ENCODE measurements at regions not wholly inside any gene's neighbourhood (a gene's known extent, or its start where the extent isn't known, plus 50 kb on each side); places are given as distances from the start of the nearest gene placed in this dataset.

DNA sequence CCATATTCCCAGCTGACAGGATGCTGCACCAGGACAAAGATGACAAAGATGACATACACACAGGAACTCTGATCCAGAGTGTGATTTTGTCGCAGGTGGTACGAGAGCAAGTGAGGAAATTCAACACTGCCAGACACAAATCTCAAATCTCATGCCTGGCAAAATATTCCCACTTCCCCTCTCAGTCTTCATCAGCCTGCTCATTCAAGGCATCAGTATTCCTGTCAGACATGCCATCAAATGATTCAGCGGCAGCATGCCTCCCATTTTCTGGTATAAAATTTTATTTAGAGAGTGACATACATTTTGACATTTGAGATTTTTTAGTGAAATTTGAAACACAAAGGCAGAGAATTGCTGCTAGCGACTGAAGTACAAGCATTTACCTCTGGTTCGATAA lies 228.1 kb upstream of the LMCD1 start:
- DNase-seq = no peak
- Mint-ChIP-seq H3K27ac (no peak overlapping the region), H3K27me3 (no peaks in the 10 kb centered on the region), H3K9me3 (no peaks in the 10 kb centered on the region), H3K4me1 (no peaks in the 10 kb centered on the region), H3K36me3 (no peaks in the 10 kb centered on the region), H3K4me3 (no peak overlapping the region)
- CTCF ChIA-PET = interaction anchor here (1.5 kb wide), 1 partner anchor 28 kb away, joined by 4 read pairs; no protein-coding TSS in a partner anchor

DNA sequence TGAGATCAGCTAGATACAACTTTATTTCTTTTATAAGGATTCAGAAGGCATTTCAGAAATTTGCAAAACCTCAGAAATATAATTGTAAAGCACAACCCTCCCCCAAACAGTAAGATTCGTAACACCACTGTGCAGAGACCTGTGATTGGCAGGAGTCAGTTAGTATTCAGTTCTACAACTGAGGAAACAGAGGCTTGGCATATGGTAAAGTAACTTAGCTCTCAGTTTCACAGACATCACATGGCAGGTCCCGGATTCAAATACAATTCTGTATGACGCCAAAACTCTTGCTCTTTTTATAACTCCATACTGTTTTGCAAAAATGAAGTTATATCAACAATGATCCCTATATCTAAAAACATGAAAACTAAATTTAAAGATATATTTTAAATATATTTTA lies 225.6 kb upstream of the LMCD1 start:
- no peaks in the 10 kb centered on the region for H3K27me3 Mint-ChIP-seq
- CTCF ChIA-PET = interaction anchor here (1.1 kb wide), 1 partner anchor 37 kb away, joined by 3 read pairs; no protein-coding TSS in a partner anchor
- no peak overlapping the region for H3K4me3 Mint-ChIP-seq
- H3K27ac Mint-ChIP-seq = no peak overlapping the region
- DNase-seq = no peak
- no peaks in the 10 kb centered on the region for H3K36me3 Mint-ChIP-seq
- no peaks in the 10 kb centered on the region for H3K4me1 Mint-ChIP-seq
- no peaks in the 10 kb centered on the region for H3K9me3 Mint-ChIP-seq

DNA sequence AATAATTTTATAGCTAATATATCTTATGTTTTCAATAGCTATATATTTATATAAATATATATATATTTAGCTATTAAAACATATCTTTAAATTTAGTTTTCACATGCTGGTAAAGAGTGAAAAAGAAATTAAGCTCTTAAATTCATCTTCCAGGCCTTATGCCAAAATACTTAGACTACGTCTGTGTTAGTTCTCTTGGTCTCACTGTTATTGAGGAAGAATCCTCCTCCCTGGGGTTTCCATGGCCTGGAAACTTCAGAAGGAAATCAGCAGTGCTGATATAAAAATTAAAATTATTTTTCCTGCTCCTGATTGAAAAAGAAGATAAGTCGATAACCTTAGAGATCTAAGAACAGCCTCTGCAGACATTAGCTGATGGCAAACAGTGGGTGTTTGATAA lies 225.1 kb upstream of the LMCD1 start:
- CTCF ChIA-PET = interaction anchor here (1.1 kb wide), 1 partner anchor 37 kb away, joined by 3 read pairs; no protein-coding TSS in a partner anchor
- no peaks in the 10 kb centered on the region for H3K27me3 Mint-ChIP-seq

DNA sequence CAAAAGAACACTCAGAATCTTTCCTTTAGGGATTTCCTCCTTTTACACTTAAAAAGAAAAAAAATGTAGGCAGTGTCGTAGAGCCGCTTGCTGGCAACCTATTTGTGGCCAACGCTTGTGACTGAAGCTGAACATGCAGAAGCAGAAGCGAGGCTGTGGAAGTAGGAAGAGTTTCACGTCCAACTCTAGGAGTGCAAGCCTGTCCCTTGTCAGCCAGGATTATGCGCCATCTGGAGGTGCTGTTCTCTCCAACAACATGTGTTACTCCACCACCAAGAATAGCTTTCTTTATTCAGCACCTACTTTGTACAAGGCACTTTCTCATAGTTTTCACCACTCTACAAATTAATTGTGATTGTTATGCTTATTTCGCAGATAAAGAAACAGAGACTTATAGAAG lies 223.2 kb upstream of the LMCD1 start:
- Mint-ChIP-seq H3K27ac (no peak overlapping the region), H3K9me3 (no peaks in the 10 kb centered on the region), H3K4me1 (no peaks in the 10 kb centered on the region), H3K4me3 (no peak overlapping the region), H3K27me3 (no peaks in the 10 kb centered on the region), H3K36me3 (no peaks in the 10 kb centered on the region)
- DNase-seq = no peak
- CTCF ChIA-PET = no interaction called here

More for the DNA sequence above, 225.1 kb upstream of the LMCD1 start:
- Mint-ChIP-seq H3K27ac (no peak overlapping the region), H3K9me3 (no peaks in the 10 kb centered on the region), H3K4me1 (no peaks in the 10 kb centered on the region), H3K4me3 (no peak overlapping the region), H3K36me3 (no peaks in the 10 kb centered on the region)
- DNase-seq = no peak

DNA sequence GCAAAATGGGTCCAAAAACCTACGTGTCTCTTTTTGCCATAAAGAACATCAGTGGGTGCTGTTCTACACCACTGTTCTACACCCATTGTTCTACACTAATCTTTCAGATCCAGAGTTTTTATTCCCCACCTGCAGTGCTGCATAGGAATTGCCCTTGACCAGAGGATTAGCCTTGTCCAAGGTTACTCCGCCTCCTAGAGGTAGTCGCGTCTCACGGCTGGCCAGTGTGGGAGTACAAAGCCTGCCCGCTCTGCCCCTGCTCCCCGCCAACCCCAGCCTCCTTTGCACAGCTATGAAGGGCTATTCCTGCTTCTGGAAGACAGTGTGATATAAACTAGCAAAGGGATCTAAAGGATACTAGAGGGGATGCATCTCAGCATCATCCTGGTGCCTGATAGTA lies 222.1 kb upstream of the LMCD1 start:
- H3K27ac Mint-ChIP-seq = no peak overlapping the region
- CTCF ChIA-PET = no interaction called here
- no peaks in the 10 kb centered on the region for H3K4me1 Mint-ChIP-seq

DNA sequence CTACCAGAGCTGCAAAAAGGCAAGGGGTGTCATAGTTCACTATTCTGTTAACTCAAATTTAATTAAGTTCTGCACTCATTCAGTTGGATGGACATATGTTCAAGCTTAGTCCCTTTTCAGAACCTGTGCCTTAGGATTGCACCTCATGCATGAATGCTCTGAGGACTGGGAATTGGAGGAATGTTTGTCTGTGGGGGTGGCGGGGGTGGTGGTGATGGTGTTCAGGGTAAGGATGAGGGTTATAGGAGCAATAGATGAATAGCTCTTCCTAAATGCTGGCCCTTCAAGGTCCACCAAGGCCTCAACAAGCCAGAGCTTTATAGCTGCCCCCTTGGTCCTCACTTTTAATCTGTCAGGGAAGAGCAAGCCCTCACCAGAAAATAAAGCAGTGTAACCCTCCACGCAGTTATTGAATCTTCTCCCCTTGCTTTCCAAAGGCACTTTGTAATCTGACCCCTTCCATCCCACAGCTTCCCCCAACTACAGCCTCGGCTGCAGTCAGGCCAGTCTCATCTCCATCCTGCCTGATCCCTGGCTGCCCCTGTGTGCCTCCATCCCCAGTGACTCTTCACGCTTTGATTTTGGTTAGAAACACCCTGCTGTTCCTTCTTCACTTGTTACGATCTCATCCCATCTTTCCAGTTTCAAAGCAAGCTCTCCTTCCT lies 221.6 kb upstream of the LMCD1 start:
- Mint-ChIP-seq H3K36me3 (no peaks in the 10 kb centered on the region), H3K4me3 (no peak overlapping the region), H3K27ac (no peak overlapping the region), H3K9me3 (no peaks in the 10 kb centered on the region), H3K4me1 (no peaks in the 10 kb centered on the region), H3K27me3 (no peaks in the 10 kb centered on the region)
- DNase-seq = no peak
- CTCF ChIA-PET = no interaction called here

More for the DNA sequence above, 222.1 kb upstream of the LMCD1 start:
- Mint-ChIP-seq H3K36me3 (no peaks in the 10 kb centered on the region), H3K4me3 (no peak overlapping the region), H3K27me3 (no peaks in the 10 kb centered on the region), H3K9me3 (no peaks in the 10 kb centered on the region)
- no peak for DNase-seq

DNA sequence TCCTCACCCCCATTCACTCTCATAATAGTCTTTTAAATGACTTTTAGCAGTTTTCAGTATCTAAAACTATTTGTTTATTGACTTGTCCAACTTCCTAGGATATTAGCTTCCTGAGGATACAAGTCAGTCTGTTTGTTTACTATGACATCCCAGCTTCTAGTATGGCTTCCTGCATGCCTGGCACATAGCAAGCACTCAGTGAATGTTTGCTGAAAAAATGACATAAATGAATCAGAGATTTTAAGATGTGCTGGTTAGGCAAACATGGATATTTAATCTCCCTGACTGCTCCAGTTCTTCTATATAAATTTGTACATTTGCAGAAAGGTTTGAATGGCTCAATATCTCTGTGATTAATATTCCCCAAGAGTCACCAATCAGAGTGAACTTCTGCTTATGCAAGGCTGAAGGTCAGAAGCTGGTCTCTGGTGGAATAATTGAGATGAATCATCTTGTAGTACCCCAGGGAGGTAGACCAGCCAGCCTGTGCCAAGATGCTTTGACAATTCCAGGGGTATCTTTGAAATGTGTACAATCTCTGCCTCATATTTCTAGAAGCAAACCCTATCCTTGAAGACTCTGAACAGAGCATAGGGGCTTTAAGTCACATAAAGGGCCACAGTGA lies 219.0 kb upstream of the LMCD1 start:
- Mint-ChIP-seq H3K4me3 (no peak overlapping the region), H3K9me3 (no peaks in the 10 kb centered on the region), H3K4me1 (no peaks in the 10 kb centered on the region), H3K27ac (no peak overlapping the region), H3K27me3 (no peaks in the 10 kb centered on the region), H3K36me3 (no peaks in the 10 kb centered on the region)
- CTCF ChIA-PET = interaction anchor here (1.0 kb wide), 1 partner anchor 20 kb away, joined by 3 read pairs; no protein-coding TSS in a partner anchor
- DNase-seq = no peak

DNA sequence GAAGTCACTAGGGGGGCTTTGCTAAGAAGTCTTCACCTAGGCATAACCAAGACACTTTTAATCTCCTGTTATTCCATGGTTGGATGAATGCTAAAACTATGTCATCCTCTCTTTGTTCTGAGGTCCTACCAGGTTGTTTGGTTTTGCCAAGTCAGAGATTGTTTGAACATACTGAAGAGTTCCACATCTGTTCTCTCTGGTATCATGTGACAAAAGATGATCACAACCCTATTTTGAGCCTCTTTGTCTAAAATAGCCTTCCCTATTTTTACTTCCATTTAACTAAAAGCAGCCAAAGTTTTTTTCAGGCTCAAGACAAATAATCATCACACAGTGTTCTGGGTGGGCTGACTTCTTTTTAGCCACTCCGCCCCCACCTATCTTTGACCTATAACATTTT lies 218.4 kb upstream of the LMCD1 start:
- DNase-seq = no peak
- H3K9me3 Mint-ChIP-seq = no peaks in the 10 kb centered on the region
- no peaks in the 10 kb centered on the region for H3K4me1 Mint-ChIP-seq
- no peaks in the 10 kb centered on the region for H3K36me3 Mint-ChIP-seq
- CTCF ChIA-PET = no interaction called here
- no peaks in the 10 kb centered on the region for H3K27me3 Mint-ChIP-seq
- H3K27ac Mint-ChIP-seq = no peak overlapping the region
- H3K4me3 Mint-ChIP-seq = no peak overlapping the region

DNA sequence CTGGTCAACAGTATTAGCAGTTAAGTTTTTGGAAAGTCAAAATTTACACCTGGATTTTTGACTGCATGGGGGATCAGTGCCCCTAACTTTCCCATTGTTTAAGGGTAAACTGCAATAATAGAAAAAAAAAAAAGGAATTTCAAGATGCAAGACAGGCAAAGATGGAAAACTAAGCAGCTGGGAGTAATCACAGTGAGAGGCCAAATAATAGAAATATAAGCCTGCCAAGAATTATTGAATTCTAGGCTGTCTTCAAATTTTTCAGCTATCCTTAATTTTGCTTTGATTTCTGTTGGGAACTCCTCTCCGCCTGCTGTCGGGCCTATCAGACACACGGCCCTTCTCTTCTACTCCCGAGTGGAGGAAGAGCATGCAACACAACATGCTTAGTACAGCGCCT lies 215.5 kb upstream of the LMCD1 start:
- Mint-ChIP-seq H3K4me1 (no peaks in the 10 kb centered on the region), H3K27ac (no peak overlapping the region), H3K36me3 (no peaks in the 10 kb centered on the region), H3K27me3 (no peaks in the 10 kb centered on the region), H3K9me3 (no peaks in the 10 kb centered on the region), H3K4me3 (no peak overlapping the region)
- CTCF ChIA-PET = interaction anchor here (0.7 to 1.5 kb wide), 2 partner anchors 12 to 46 kb away, joined by 3 to 5 read pairs; no protein-coding TSS in a partner anchor
- no peak for DNase-seq

DNA sequence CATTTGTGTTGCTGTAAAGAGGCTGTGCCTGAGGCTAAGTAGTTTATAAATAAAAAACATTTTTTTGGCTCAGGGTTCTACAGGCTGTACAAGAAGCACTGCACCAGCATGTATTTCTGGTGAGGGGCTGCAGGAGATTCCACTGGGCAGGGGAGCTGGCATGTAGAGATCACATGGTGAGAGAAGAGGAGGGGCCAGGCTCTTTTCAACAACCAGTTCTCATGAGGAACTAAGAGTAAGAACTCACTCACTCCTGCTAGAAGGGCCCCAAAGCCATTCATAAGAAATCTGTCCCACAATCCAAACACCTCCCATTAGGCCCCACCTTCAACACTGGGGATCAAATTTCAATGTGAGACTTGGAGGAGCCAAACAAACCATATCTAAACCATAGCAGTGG lies 214.9 kb upstream of the LMCD1 start:
- Mint-ChIP-seq H3K9me3 (no peaks in the 10 kb centered on the region), H3K36me3 (no peaks in the 10 kb centered on the region), H3K27ac (no peak overlapping the region), H3K27me3 (peaks cover 4% of the 10 kb centered on the region), H3K4me3 (no peak overlapping the region), H3K4me1 (no peaks in the 10 kb centered on the region)
- CTCF ChIA-PET = no interaction called here
- DNase-seq = no peak

DNA sequence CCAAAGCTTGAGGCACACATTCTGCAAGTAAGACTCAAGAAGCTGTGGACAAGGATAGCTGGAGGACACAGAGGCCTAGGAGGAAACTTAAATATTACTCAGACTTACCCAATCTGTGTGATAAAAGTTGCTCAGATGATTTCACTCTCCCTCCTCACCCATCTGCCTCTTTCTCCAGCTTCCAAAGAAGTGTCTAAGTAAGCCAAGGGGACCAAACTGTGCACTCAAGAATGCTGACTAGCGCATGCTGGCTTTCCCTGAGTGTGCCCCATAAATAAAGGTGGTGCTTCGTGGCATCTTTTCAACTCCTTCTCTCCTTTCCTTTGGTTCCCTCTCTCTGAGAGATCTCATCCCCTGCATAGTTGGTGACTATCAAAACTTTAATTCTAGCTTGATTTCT lies 211.0 kb upstream of the LMCD1 start:
- no peak for DNase-seq
- CTCF ChIA-PET = interaction anchor here (2.5 kb wide), 1 partner anchor 12 kb away, joined by 10 read pairs; no protein-coding TSS in a partner anchor
- no peak overlapping the region for H3K27ac Mint-ChIP-seq
- no peaks in the 10 kb centered on the region for H3K4me1 Mint-ChIP-seq
- no peak overlapping the region for H3K4me3 Mint-ChIP-seq
- no peaks in the 10 kb centered on the region for H3K9me3 Mint-ChIP-seq
- H3K36me3 Mint-ChIP-seq = no peaks in the 10 kb centered on the region
- H3K27me3 Mint-ChIP-seq = peaks cover 4% of the 10 kb centered on the region

DNA sequence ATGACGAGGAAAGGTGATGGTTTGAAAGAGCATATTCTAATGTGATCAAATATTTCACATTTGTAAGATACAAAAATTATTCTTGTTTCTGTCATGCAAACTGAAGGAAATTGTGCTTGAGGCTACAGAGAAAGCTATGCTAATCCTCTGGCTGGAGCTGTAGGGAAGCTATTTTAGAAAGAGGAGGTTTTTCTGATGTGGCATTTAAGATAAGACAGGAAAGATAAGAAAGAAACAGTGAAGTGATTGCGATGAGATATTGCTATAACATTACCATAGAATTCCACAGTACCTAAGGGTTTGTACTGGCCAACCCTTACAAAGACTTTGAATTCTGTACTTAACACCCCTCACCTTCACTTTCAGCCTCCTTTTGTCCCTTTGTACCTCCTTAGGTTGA lies 205.2 kb upstream of the LMCD1 start:
- peaks cover 3% of the 10 kb centered on the region for H3K27me3 Mint-ChIP-seq
- no peak for DNase-seq
- H3K4me1 Mint-ChIP-seq = no peaks in the 10 kb centered on the region
- no peaks in the 10 kb centered on the region for H3K9me3 Mint-ChIP-seq
- no peaks in the 10 kb centered on the region for H3K36me3 Mint-ChIP-seq
- no peak overlapping the region for H3K4me3 Mint-ChIP-seq
- no peak overlapping the region for H3K27ac Mint-ChIP-seq
- CTCF ChIA-PET = no interaction called here

DNA sequence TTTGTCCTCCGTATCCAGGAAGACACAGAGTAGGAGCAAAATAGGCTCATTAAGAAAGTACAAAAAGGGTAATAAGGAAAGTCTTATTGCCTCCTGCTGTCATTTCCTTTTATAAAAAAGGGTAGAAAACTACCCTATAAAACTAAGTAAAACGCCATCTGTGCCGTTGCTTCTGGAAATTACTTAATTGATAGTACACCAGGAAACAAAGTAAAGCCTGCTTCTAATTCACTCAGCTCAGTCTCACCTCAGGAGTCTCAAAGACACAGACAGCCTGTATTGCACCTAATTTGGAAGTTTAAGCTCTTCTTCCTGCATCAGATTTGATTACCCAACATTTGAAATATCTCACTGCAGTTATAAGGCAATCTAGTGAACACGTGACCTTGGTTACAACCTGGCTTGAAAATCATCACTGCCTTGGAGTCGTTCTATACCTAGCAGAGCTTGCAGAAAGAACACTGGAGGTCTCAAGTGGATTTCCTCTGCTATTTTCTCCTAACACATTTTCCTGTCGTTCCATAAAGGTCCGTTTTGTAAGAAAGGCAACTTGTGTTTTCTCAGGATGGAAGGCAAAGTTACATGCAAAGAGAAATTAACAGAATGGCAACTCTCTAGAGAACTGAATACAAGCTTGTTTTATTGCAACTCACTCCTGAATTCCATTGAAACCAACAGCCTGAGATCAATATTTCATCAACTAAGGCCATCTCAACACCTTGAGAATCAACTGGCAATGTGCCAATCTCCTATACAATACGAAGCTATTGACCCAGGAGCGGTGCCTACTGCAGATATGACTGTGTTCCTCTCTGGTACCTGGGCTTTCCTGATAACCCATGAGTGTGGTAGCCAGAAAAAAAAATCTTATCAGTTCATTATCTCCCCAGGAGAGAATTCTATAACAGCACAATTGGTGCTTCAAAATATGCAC lies 203.3 kb upstream of the LMCD1 start:
- no peaks in the 10 kb centered on the region for H3K36me3 Mint-ChIP-seq
- H3K9me3 Mint-ChIP-seq = no peaks in the 10 kb centered on the region
- H3K4me3 Mint-ChIP-seq = no peak overlapping the region
- H3K27ac Mint-ChIP-seq = no peak overlapping the region
- peaks cover 4% of the 10 kb centered on the region for H3K4me1 Mint-ChIP-seq
- DNase-seq = no peak
- CTCF ChIA-PET = interaction anchor here (1.0 kb wide), 1 partner anchor 13 kb away, joined by 3 read pairs; no protein-coding TSS in a partner anchor
- H3K27me3 Mint-ChIP-seq = no peaks in the 10 kb centered on the region

DNA sequence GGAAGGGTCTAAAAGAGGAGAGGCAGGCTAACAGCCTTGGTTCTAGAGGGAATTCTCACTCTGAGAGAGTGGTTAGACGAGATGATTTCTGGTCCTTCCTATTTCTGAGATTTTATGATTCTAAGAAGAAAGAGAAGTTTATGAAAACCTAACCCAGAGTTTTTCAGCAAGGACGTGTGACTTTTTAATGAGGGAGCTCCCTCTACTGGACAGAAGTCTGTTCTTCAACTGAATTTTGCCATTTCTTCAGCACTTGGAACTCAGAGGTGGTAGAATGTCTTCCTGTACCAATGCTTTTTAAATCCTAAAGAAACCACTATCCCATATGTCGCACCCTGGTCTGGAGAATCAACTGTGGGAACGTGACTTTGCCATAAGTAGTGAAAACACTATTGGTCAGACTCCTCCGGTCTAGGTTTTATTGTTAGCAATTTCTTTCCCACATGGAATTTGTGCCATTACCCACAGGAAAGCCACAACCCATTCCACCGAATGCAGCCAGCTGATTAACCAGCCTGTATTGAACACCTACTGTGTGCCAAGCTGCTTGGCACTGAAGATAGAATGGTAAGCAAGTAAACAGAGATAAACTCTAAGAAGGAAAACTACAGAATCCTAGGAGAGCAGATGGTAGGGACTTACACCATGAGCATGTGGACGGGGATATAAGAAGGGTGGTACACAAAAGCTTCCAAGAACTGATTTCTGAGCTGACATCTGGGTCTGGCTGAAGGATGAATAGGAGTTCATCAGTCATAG lies 199.5 kb upstream of the LMCD1 start:
- CTCF ChIA-PET = interaction anchor here (0.7 to 4.5 kb wide), 11 partner anchors 8 to 116 kb away, joined by 3 to 22 read pairs (median 3); no protein-coding TSS in a partner anchor
- DNase-seq = no peak
- no peaks in the 10 kb centered on the region for H3K27me3 Mint-ChIP-seq
- H3K4me1 Mint-ChIP-seq = peaks cover 4% of the 10 kb centered on the region
- no peaks in the 10 kb centered on the region for H3K9me3 Mint-ChIP-seq
- no peak overlapping the region for H3K27ac Mint-ChIP-seq
- no peaks in the 10 kb centered on the region for H3K36me3 Mint-ChIP-seq
- no peak overlapping the region for H3K4me3 Mint-ChIP-seq

Measured in activated naive CD4-positive, alpha-beta T cell treated with anti-CD3 and anti-CD28 coated beads, Interleukin-2, amount 10 ng/mL, durations not matched to agents 7 days and 5 days (primary cell).